Stimulated activated naive B cell treated with anti-CD40 and anti-IgM and Interleukin-4, amounts not matched to agents 10 μg/mL and 1 μg/mL and 100 μg/mL, for 72 hours (primary cell): ENCODE measurements at regions not wholly inside any gene's neighbourhood (a gene's known extent, or its start where the extent isn't known, plus 50 kb on each side); places are given as distances from the start of the nearest gene placed in this dataset.

ENCODE experiments used
- ATAC-seq, 2 donors: fragments of 150-1000 bp; cut with Tn5 transposase; replicated peaks; 2 replicates each; pipeline ENCODE4 v1.10.0; 2021; ENCODE audit warnings: moderate library complexity in 1 of 2
- DNase-seq: peaks from one replicate; pipeline ENCODE4 v3.0.0; 2021
- H3K27ac Mint-ChIP-seq: one replicate; pipeline ENCODE4 v1.8.0; 2022; ENCODE audit warnings: mild to moderate bottlenecking, mixed read lengths
- H3K27me3 Mint-ChIP-seq, 2 donors: one replicate each; pipeline ENCODE4 v1.8.0; 2022; ENCODE audit warnings: mixed read lengths in 2 of 2
- H3K36me3 Mint-ChIP-seq, 2 donors: one replicate each; pipeline ENCODE4 v1.8.0; 2022; ENCODE audit warnings: mixed read lengths in 2 of 2, mild to moderate bottlenecking in 1 of 2
- H3K4me1 Mint-ChIP-seq, 2 donors: one replicate each; pipeline ENCODE4 v1.8.0; 2022; ENCODE audit warnings: mixed read lengths in 2 of 2, mild to moderate bottlenecking in 1 of 2
- H3K4me3 Mint-ChIP-seq, 2 donors: one replicate each; pipeline ENCODE4 v1.8.0; 2022; ENCODE audit warnings: mild to moderate bottlenecking in 2 of 2, mixed read lengths in 2 of 2, moderate library complexity in 1 of 2
- H3K9me3 Mint-ChIP-seq, 2 donors: one replicate each; pipeline ENCODE4 v1.8.0; 2022; ENCODE audit warnings: mixed read lengths in 2 of 2, mild to moderate bottlenecking in 1 of 2

- no peak for DNase-seq
- Mint-ChIP-seq H3K4me3 (no peak overlapping the region), H3K27ac (no peak overlapping the region), H3K36me3 (peaks cover 0 to 4% of the 10 kb centered on the region in 2 donors), H3K4me1 (no peaks in the 10 kb centered on the region), H3K9me3 (peaks cover 0 to 4% of the 10 kb centered on the region in 2 donors), H3K27me3 (peaks cover 0 to 4% of the 10 kb centered on the region in 2 donors)
- no peak for ATAC-seq
Observed at GRCh38 chr2:42888321-42889245, 96.2 kb upstream of the HAAO start.

GRCh38 chr2:42886921-42887320 is 94.5 kb upstream of the HAAO start:
- Mint-ChIP-seq H3K27me3 (peaks cover 0 to 4% of the 10 kb centered on the region in 2 donors), H3K4me3 (no peak overlapping the region), H3K36me3 (peaks cover 0 to 4% of the 10 kb centered on the region in 2 donors), H3K4me1 (peaks cover 0 to under 1% of the 10 kb centered on the region in 2 donors), H3K9me3 (peaks cover 0 to 4% of the 10 kb centered on the region in 2 donors), H3K27ac (no peak overlapping the region)
- DNase-seq (no peak), ATAC-seq (no peak)

- Mint-ChIP-seq H3K9me3 (no peaks in the 10 kb centered on the region), H3K27ac (no peak overlapping the region), H3K27me3 (peaks cover 0 to 4% of the 10 kb centered on the region in 2 donors), H3K4me1 (peaks cover 5 to 8% of the 10 kb centered on the region in 2 donors), H3K36me3 (no peaks in the 10 kb centered on the region), H3K4me3 (no peak overlapping the region)
- ATAC-seq (no peak), DNase-seq (no peak)
Observed at GRCh38 chr2:42882756-42883155, 90.4 kb upstream of the HAAO start.

GRCh38 chr2:42881732-42882131 is 89.3 kb upstream of the HAAO start:
- Mint-ChIP-seq H3K27me3 (peaks cover 0 to 4% of the 10 kb centered on the region in 2 donors), H3K4me1 (peaks cover 5 to 8% of the 10 kb centered on the region in 2 donors), H3K27ac (no peak overlapping the region), H3K36me3 (no peaks in the 10 kb centered on the region), H3K4me3 (no peak overlapping the region), H3K9me3 (no peaks in the 10 kb centered on the region)
- DNase-seq (no peak), ATAC-seq (peak in 1 of 2 donors; percentile 43)

GRCh38 chr2:42880738-42881690 is 88.6 kb upstream of the HAAO start:
- no peak for DNase-seq
- peaks cover 5 to 8% of the 10 kb centered on the region in 2 donors for H3K4me1 Mint-ChIP-seq
- no peak for ATAC-seq
- peaks cover 0 to 4% of the 10 kb centered on the region in 2 donors for H3K27me3 Mint-ChIP-seq
- H3K9me3 Mint-ChIP-seq = no peaks in the 10 kb centered on the region
- no peak overlapping the region for H3K4me3 Mint-ChIP-seq
- H3K27ac Mint-ChIP-seq = no peak overlapping the region
- H3K36me3 Mint-ChIP-seq = no peaks in the 10 kb centered on the region

- H3K36me3 Mint-ChIP-seq = no peaks in the 10 kb centered on the region
- H3K27ac Mint-ChIP-seq = no peak overlapping the region
- no peak overlapping the region for H3K4me3 Mint-ChIP-seq
- peaks cover 0 to 4% of the 10 kb centered on the region in 2 donors for H3K27me3 Mint-ChIP-seq
- no peaks in the 10 kb centered on the region for H3K9me3 Mint-ChIP-seq
- H3K4me1 Mint-ChIP-seq = peaks cover 5 to 8% of the 10 kb centered on the region in 2 donors
- no peak for DNase-seq
- ATAC-seq = no peak
Observed at GRCh38 chr2:42879913-42880737, 87.7 kb upstream of the HAAO start.

- Mint-ChIP-seq H3K4me3 (peak overlapping the region in 1 of 2 donors; percentile 14), H3K27ac (no peak overlapping the region), H3K36me3 (no peaks in the 10 kb centered on the region), H3K9me3 (no peaks in the 10 kb centered on the region), H3K4me1 (peaks cover 5 to 8% of the 10 kb centered on the region in 2 donors), H3K27me3 (peaks cover 0 to 4% of the 10 kb centered on the region in 2 donors)
- no peak for ATAC-seq
- DNase-seq = no peak
Observed at GRCh38 chr2:42879121-42879705, 86.8 kb upstream of the HAAO start.

- H3K9me3 Mint-ChIP-seq = no peaks in the 10 kb centered on the region
- peaks cover 0 to 4% of the 10 kb centered on the region in 2 donors for H3K27me3 Mint-ChIP-seq
- DNase-seq (no peak), ATAC-seq (peak; percentile 77 to 89)
- H3K4me3 Mint-ChIP-seq = no peak overlapping the region
- H3K4me1 Mint-ChIP-seq = peaks cover 5 to 8% of the 10 kb centered on the region in 2 donors
- no peak overlapping the region for H3K27ac Mint-ChIP-seq
- no peaks in the 10 kb centered on the region for H3K36me3 Mint-ChIP-seq
Observed at GRCh38 chr2:42878581-42878980, 86.2 kb upstream of the HAAO start.

- ATAC-seq (no peak), DNase-seq (no peak)
- H3K4me1 Mint-ChIP-seq = peaks cover 5 to 8% of the 10 kb centered on the region in 2 donors
- no peak overlapping the region for H3K4me3 Mint-ChIP-seq
- peaks cover 0 to 4% of the 10 kb centered on the region in 2 donors for H3K27me3 Mint-ChIP-seq
- H3K9me3 Mint-ChIP-seq = no peaks in the 10 kb centered on the region
- no peaks in the 10 kb centered on the region for H3K36me3 Mint-ChIP-seq
- H3K27ac Mint-ChIP-seq = no peak overlapping the region
Observed at GRCh38 chr2:42877936-42878335, 85.6 kb upstream of the HAAO start.

GRCh38 chr2:42877511-42877910 is 85.1 kb upstream of the HAAO start:
- Mint-ChIP-seq H3K4me1 (peaks cover 5 to 8% of the 10 kb centered on the region in 2 donors), H3K9me3 (no peaks in the 10 kb centered on the region), H3K27me3 (peaks cover 0 to 4% of the 10 kb centered on the region in 2 donors), H3K4me3 (no peak overlapping the region), H3K27ac (no peak overlapping the region), H3K36me3 (no peaks in the 10 kb centered on the region)
- DNase-seq (no peak), ATAC-seq (no peak)

GRCh38 chr2:42876326-42876751 is 84.0 kb upstream of the HAAO start:
- Mint-ChIP-seq H3K27ac (no peak overlapping the region), H3K9me3 (no peaks in the 10 kb centered on the region), H3K27me3 (peaks cover 0 to 4% of the 10 kb centered on the region in 2 donors), H3K4me1 (peaks cover 2 to 8% of the 10 kb centered on the region in 2 donors), H3K4me3 (no peak overlapping the region), H3K36me3 (no peaks in the 10 kb centered on the region)
- DNase-seq = no peak
- ATAC-seq = no peak

- Mint-ChIP-seq H3K27ac (no peak overlapping the region), H3K36me3 (no peaks in the 10 kb centered on the region), H3K4me1 (peaks cover 2 to 8% of the 10 kb centered on the region in 2 donors), H3K27me3 (peaks cover 0 to 4% of the 10 kb centered on the region in 2 donors), H3K4me3 (no peak overlapping the region), H3K9me3 (no peaks in the 10 kb centered on the region)
- DNase-seq (no peak), ATAC-seq (no peak)
Observed at GRCh38 chr2:42875880-42876279, 83.5 kb upstream of the HAAO start.
